Lower lobe of right lung (tissue), 2 donors: ENCODE measurements at regions not wholly inside any gene's neighbourhood (a gene's known extent, or its start where the extent isn't known, plus 50 kb on each side); places are given as distances from the start of the nearest gene placed in this dataset.
A peak's percentile ranks its signal among the peaks of the same experiment; 100 is the strongest.
"Not testable (repeated sequence)": the region's sequence is repeated elsewhere in the genome, so short reads cannot be mapped to it uniquely, and the experiment has no call there.

Experiments
- ATAC-seq, 2 donors: fragments of 200-7000 bp; cut with Tn5 transposase; one replicate each; pipeline ENCODE4 v1.9.1; 2020 to 2022; ENCODE audit warnings: mild to moderate bottlenecking in 2 of 2, moderate library complexity in 2 of 2
- DNase-seq: peaks from one replicate; pipeline ENCODE4 v3.0.0-alpha.2; 2020
- H3K27ac ChIP-seq: fragments of 200-600 bp; one replicate; pipeline ENCODE4 v1.8.0; 2022
- H3K27me3 ChIP-seq: fragments of 200-600 bp; one replicate; pipeline ENCODE4 v1.8.0; 2022; ENCODE audit warnings: low read depth
- H3K36me3 ChIP-seq: fragments of 200-600 bp; one replicate; pipeline ENCODE4 v1.8.0; 2022; ENCODE audit warnings: mild to moderate bottlenecking
- H3K4me1 ChIP-seq: fragments of 200-600 bp; one replicate; pipeline ENCODE4 v1.8.0; 2022
- H3K4me3 ChIP-seq: fragments of 200-600 bp; one replicate; pipeline ENCODE4 v1.8.0; 2022; ENCODE audit warnings: mild to moderate bottlenecking
- H3K9me3 ChIP-seq: fragments of 200-600 bp; one replicate; pipeline ENCODE4 v1.8.0; 2022
- CTCF ChIP-seq: fragments of 200-600 bp; IDR thresholded peaks from one replicate; pipeline ENCODE4 v1.8.0; 2022; ENCODE audit warnings: antibody characterized with exemption, mild to moderate bottlenecking
- intact Hi-C: fragments of 100-400 bp; cut with DNase I; formaldehyde crosslinking; loops from one replicate; pipeline ENCODE4 v1.11.0; 2022
- donor health status: DM: no; HTN: yes; CAD: no; lungs with severe emphysema.

GRCh38 chr6:40841721-40842120 lies 197.3 kb downstream of the UNC5CL start:
- H3K9me3 ChIP-seq, result no peaks in the 10 kb centered on the region
- no peak for ATAC-seq
- TF ChIP-seq CTCF, result no peak
- peaks cover 4% of the 10 kb centered on the region for H3K27me3 ChIP-seq
- intact Hi-C loops, result no loop called here
- no peak for DNase-seq
- H3K36me3 ChIP-seq, result no peaks in the 10 kb centered on the region
- no peaks in the 10 kb centered on the region for H3K4me1 ChIP-seq
- H3K4me3 ChIP-seq, result no peak overlapping the region
- H3K27ac ChIP-seq, result no peak overlapping the region

- intact Hi-C loops, result no loop called here
- DNase-seq (no peak), ATAC-seq (peak in 1 of 2 donors; percentile 39)
- no peak overlapping the region for H3K27ac ChIP-seq
- no peaks in the 10 kb centered on the region for H3K36me3 ChIP-seq
- H3K9me3 ChIP-seq, result no peaks in the 10 kb centered on the region
- TF ChIP-seq CTCF, result no peak
- peaks cover 10% of the 10 kb centered on the region for H3K27me3 ChIP-seq
- H3K4me1 ChIP-seq, result no peaks in the 10 kb centered on the region
- no peak overlapping the region for H3K4me3 ChIP-seq
Observed at GRCh38 chr6:40832691-40833090, 206.3 kb downstream of the UNC5CL start.

- Histone ChIP-seq H3K9me3 (no peaks in the 10 kb centered on the region), H3K27me3 (peaks cover 10% of the 10 kb centered on the region), H3K4me1 (no peaks in the 10 kb centered on the region), H3K36me3 (no peaks in the 10 kb centered on the region), H3K4me3 (no peak overlapping the region), H3K27ac (no peak overlapping the region)
- intact Hi-C loops, result no loop called here
- DNase-seq (no peak), ATAC-seq (no peak)
- TF ChIP-seq CTCF, result no peak
Observed at GRCh38 chr6:40831381-40831780, 207.6 kb downstream of the UNC5CL start.

- ATAC-seq, result no peak
- Histone ChIP-seq H3K36me3 (no peaks in the 10 kb centered on the region), H3K4me1 (no peaks in the 10 kb centered on the region), H3K27me3 (peaks cover 8% of the 10 kb centered on the region), H3K4me3 (no peak overlapping the region), H3K27ac (no peak overlapping the region), H3K9me3 (no peaks in the 10 kb centered on the region)
- intact Hi-C loops, result no loop called here
- DNase-seq, result no peak
- TF ChIP-seq CTCF, result no peak
Observed at GRCh38 chr6:40825102-40825501, 213.9 kb downstream of the UNC5CL start.

GRCh38 chr6:40823917-40824891 lies 214.8 kb downstream of the UNC5CL start:
- intact Hi-C loops, H3K4me3 ChIP-seq, DNase-seq, H3K27ac ChIP-seq, H3K27me3 ChIP-seq, H3K9me3 ChIP-seq, H3K4me1 ChIP-seq, H3K36me3 ChIP-seq: not testable (repeated sequence)
- TF ChIP-seq CTCF, result peak; percentile 61
- ATAC-seq, result peak; percentile 60 to 73
